Muscle of leg (tissue), 3 donors: ENCODE measurements at regions not wholly inside any gene's neighbourhood (a gene's known extent, or its start where the extent isn't known, plus 50 kb on each side); places are given as distances from the start of the nearest gene placed in this dataset.

Source experiments
- DNase-seq: peaks from one replicate; pipeline ENCODE4 v3.0.0; 2013
- H3K27ac ChIP-seq: one replicate; pipeline ENCODE4 v1.5.1; 2013; ENCODE audit warnings: mild to moderate bottlenecking, low read length, control low read depth
- H3K27me3 ChIP-seq: one replicate; pipeline ENCODE4 v1.6.1; 2013; ENCODE audit warnings: low read length; ENCODE audit not compliant: control insufficient read depth, insufficient read depth
- H3K36me3 ChIP-seq: one replicate; pipeline ENCODE4 v1.6.1; 2013; ENCODE audit warnings: low read length; ENCODE audit not compliant: control insufficient read depth, insufficient read depth
- H3K4me1 ChIP-seq: one replicate; pipeline ENCODE4 v1.6.1; 2013; ENCODE audit warnings: low read length; ENCODE audit not compliant: control insufficient read depth, insufficient read depth
- H3K4me3 ChIP-seq: one replicate; pipeline ENCODE4 v1.5.1; 2013; ENCODE audit warnings: low read length, control low read depth
- H3K9me3 ChIP-seq: replicated peaks from 2 replicates; pipeline ENCODE4 v1.6.1; 2013; ENCODE audit warnings: low read depth, low read length; ENCODE audit not compliant: control insufficient read depth
- WGBS: methylation state at CpG from one replicate; pipeline ENCODE4 v1.1.5; 2013; ENCODE audit warnings: missing lambda C conversion rate; ENCODE audit not compliant: insufficient coverage; 5-methylcytosine and 5-hydroxymethylcytosine counted together

- Histone ChIP-seq H3K4me1 (no peaks in the 10 kb centered on the region), H3K9me3 (no peaks in the 10 kb centered on the region), H3K27ac (no peak overlapping the region), H3K36me3 (no peaks in the 10 kb centered on the region), H3K4me3 (no peak overlapping the region), H3K27me3 (peaks cover 3% of the 10 kb centered on the region)
- 50% methylated on average over 1 of the region's 2 CpGs for WGBS
- DNase-seq: no peak
Observed at GRCh38 chr12:105951732-105952131, 187.0 kb downstream of the NUAK1 start.

GRCh38 chr12:105954951-105955931, 183.5 kb downstream of the NUAK1 start:
- Histone ChIP-seq H3K9me3 (no peaks in the 10 kb centered on the region), H3K27ac (no peak overlapping the region), H3K36me3 (no peaks in the 10 kb centered on the region), H3K4me1 (no peaks in the 10 kb centered on the region), H3K27me3 (peaks cover 3% of the 10 kb centered on the region), H3K4me3 (no peak overlapping the region)
- no peak for DNase-seq
- 67% methylated on average over 2 of the region's 7 CpGs for WGBS

GRCh38 chr12:105955976-105956375, 182.8 kb downstream of the NUAK1 start:
- no peak overlapping the region for H3K4me3 ChIP-seq

GRCh38 chr12:105956662-105957457, 181.9 kb downstream of the NUAK1 start:
- Histone ChIP-seq H3K27me3 (peaks cover 3% of the 10 kb centered on the region), H3K27ac (no peak overlapping the region), H3K36me3 (no peaks in the 10 kb centered on the region), H3K4me3 (no peak overlapping the region), H3K9me3 (no peaks in the 10 kb centered on the region), H3K4me1 (no peaks in the 10 kb centered on the region)
- no peak for DNase-seq
- 85% methylated on average over 1 of the region's 2 CpGs for WGBS

More at GRCh38 chr12:105955976-105956375, 182.8 kb downstream of the NUAK1 start:
- peaks cover 3% of the 10 kb centered on the region for H3K27me3 ChIP-seq
- H3K4me1 ChIP-seq: no peaks in the 10 kb centered on the region
- H3K9me3 ChIP-seq: no peaks in the 10 kb centered on the region
- 60% methylated on average over 1 of the region's 2 CpGs for WGBS
- H3K36me3 ChIP-seq: no peaks in the 10 kb centered on the region
- DNase-seq: no peak
- H3K27ac ChIP-seq: no peak overlapping the region

GRCh38 chr12:105960319-105961083, 178.3 kb downstream of the NUAK1 start:
- H3K27ac ChIP-seq: no peak overlapping the region
- H3K9me3 ChIP-seq: no peaks in the 10 kb centered on the region
- peak; percentile 29 for DNase-seq
- H3K4me3 ChIP-seq: no peak overlapping the region
- no peaks in the 10 kb centered on the region for H3K36me3 ChIP-seq
- whole genome bisulfite sequencing: no CpG with 5 or more reads among the region's 3 CpGs
- H3K27me3 ChIP-seq: peaks cover 3% of the 10 kb centered on the region
- H3K4me1 ChIP-seq: no peaks in the 10 kb centered on the region

- 89% methylated on average over 1 of the region's 1 CpG for WGBS
- Histone ChIP-seq H3K27ac (no peak overlapping the region), H3K27me3 (no peaks in the 10 kb centered on the region)
Observed at GRCh38 chr12:105961821-105962671, 176.7 kb downstream of the NUAK1 start.

GRCh38 chr12:105967038-105967776, 171.5 kb downstream of the NUAK1 start:
- Histone ChIP-seq H3K4me1 (peaks cover 6% of the 10 kb centered on the region), H3K9me3 (no peaks in the 10 kb centered on the region), H3K4me3 (no peak overlapping the region), H3K27me3 (no peaks in the 10 kb centered on the region), H3K36me3 (no peaks in the 10 kb centered on the region), H3K27ac (peak overlapping the region; percentile 81)
- DNase-seq: peak; percentile 48
- WGBS: 43% methylated on average over 1 of the region's 5 CpGs

More at GRCh38 chr12:105961821-105962671, 176.7 kb downstream of the NUAK1 start:
- DNase-seq: peak; percentile 10
- peaks cover 4% of the 10 kb centered on the region for H3K4me1 ChIP-seq
- H3K9me3 ChIP-seq: no peaks in the 10 kb centered on the region
- H3K36me3 ChIP-seq: no peaks in the 10 kb centered on the region
- no peak overlapping the region for H3K4me3 ChIP-seq

- no peak for DNase-seq
- no peaks in the 10 kb centered on the region for H3K36me3 ChIP-seq
- H3K9me3 ChIP-seq: no peaks in the 10 kb centered on the region
- H3K4me3 ChIP-seq: no peak overlapping the region
- H3K4me1 ChIP-seq: peaks cover 6% of the 10 kb centered on the region
- no CpG with 5 or more reads among the region's 1 CpG for WGBS
- H3K27ac ChIP-seq: no peak overlapping the region
- no peaks in the 10 kb centered on the region for H3K27me3 ChIP-seq
Observed at GRCh38 chr12:105968025-105968424, 170.7 kb downstream of the NUAK1 start.

GRCh38 chr12:105970885-105971284, 167.9 kb downstream of the NUAK1 start:
- no peak overlapping the region for H3K4me3 ChIP-seq
- no peaks in the 10 kb centered on the region for H3K36me3 ChIP-seq
- H3K4me1 ChIP-seq: peaks cover 6% of the 10 kb centered on the region
- H3K27ac ChIP-seq: no peak overlapping the region
- no peaks in the 10 kb centered on the region for H3K27me3 ChIP-seq
- no peaks in the 10 kb centered on the region for H3K9me3 ChIP-seq
- WGBS: 89% methylated on average over 2 of the region's 2 CpGs
- DNase-seq: no peak
